ENCODE measurements at regions not wholly inside any gene's neighbourhood (a gene's known extent, or its start where the extent isn't known, plus 50 kb on each side); places are given as distances from the start of the nearest gene placed in this dataset.

DNA sequence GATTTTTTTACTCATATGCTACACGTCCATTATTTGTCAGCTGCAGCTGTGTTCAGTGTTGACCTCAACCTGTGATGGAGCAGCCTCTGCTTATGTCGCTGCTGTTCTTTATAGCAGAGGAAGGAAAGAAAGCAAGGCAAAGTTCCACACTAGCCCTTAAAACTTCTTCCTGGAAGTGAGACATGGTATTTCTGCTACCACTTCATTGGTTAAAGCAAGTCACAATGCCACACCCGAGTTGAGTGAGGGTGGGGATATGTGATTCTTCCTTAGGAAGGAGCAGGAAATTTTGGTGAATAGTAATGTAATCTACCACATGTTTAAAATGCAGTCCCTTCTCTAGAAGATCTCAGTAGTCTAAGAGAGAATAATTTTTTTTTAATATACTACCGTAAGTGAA lies 224.8 kb upstream of the DMRT1 start:
- Histone ChIP-seq H3K18ac (ENCODE audit: extremely low read depth, low read length) (no peak overlapping the region), H3K4me3 (ENCODE audit: extremely low read depth in 1 of 4, insufficient read depth in 2 of 4, low read depth in 3 of 4, low read length in 4 of 4) (no peak overlapping the region), H4K5ac (ENCODE audit: insufficient read length, low read depth, low read length) (no peak overlapping the region), H4K8ac (ENCODE audit: extremely low read depth, insufficient read depth, low read length) (no peak overlapping the region), H2BK20ac (ENCODE audit: low read length) (no peak overlapping the region), H2BK12ac (ENCODE audit: low read depth, low read length) (no peak overlapping the region), H3K27me3 (replicated peaks in 1 of 4; ENCODE audit: control insufficient read depth in 3 of 4, extremely low read depth in 1 of 4, insufficient read depth in 3 of 4, low read length in 3 of 4) (no peaks in the 10 kb centered on the region), H2AK5ac (ENCODE audit: low read depth, low read length) (no peak overlapping the region), H3K23me2 (ENCODE audit: low read depth, low read length) (no peaks in the 10 kb centered on the region), H3K79me1 (ENCODE audit: low read depth, low read length) (no peaks in the 10 kb centered on the region), H3K23ac (ENCODE audit: insufficient read length) (no peak overlapping the region), H2BK15ac (ENCODE audit: low read length) (no peak overlapping the region), H2AFZ (ENCODE audit: low read length) (no peak overlapping the region), H3K27ac (ENCODE audit: low read depth, low read length) (no peak overlapping the region), H2BK120ac (replicated peaks; ENCODE audit: low read depth, low read length) (no peak overlapping the region), H2BK5ac (ENCODE audit: low read depth, low read length) (no peak overlapping the region), H3K9ac (replicated peaks in 1 of 4; ENCODE audit: extremely low read depth in 1 of 4, low read depth in 3 of 4, low read length in 3 of 4) (no peak overlapping the region), H3K79me2 (ENCODE audit: control insufficient read depth in 1 of 2, insufficient read depth in 2 of 2, low read length in 2 of 2) (peaks cover 0 to 2% of the 10 kb centered on the region in 2 experiments; a peak in 1 of 4 replicates), H3K14ac (ENCODE audit: insufficient read length) (no peak overlapping the region), H3K4ac (replicated peaks; ENCODE audit: insufficient read length, low read depth, low read length) (no peak overlapping the region), H3K4me2 (ENCODE audit: insufficient read depth in 1 of 2, low read depth in 2 of 2, low read length in 2 of 2) (no peak overlapping the region), H3K36me3 (ENCODE audit: control insufficient read depth in 2 of 4, insufficient read depth in 4 of 4, low read length in 3 of 4) (no peaks in the 10 kb centered on the region), H3K56ac (replicated peaks; ENCODE audit: insufficient read length, low read depth, low read length) (no peak overlapping the region), H4K20me1 (replicated peaks in 1 of 2; ENCODE audit: control insufficient read depth in 1 of 2, insufficient read depth in 2 of 2, low read length in 2 of 2) (no peaks in the 10 kb centered on the region), H3K9me3 (ENCODE audit: insufficient read depth in 2 of 2, low read depth in 1 of 2, low read length in 1 of 2) (no peaks in the 10 kb centered on the region), H4K91ac (replicated peaks; ENCODE audit: insufficient read length, low read length) (no peak overlapping the region), H3K4me1 (replicated peaks in 1 of 4; ENCODE audit: control insufficient read depth in 3 of 4, insufficient read depth in 4 of 4, low read length in 3 of 4) (peaks cover 0 to 5% (median 1%) of the 10 kb centered on the region in 4 experiments; a peak in 1 of 7 replicates)
- ChIA-PET POLR2A (ENCODE audit: partially characterized antibody) (no interaction called here), CTCF (ENCODE audit: partially characterized antibody) (interaction anchor here (0.7 to 15.0 kb wide), 4 partner anchors 76 to 257 kb away, joined by 3 to 195 read pairs (median 4); no protein-coding TSS in a partner anchor)
- DNase-seq (ENCODE audit: low read depth in 1 of 2, low spot score in 2 of 2) = no peak
- WGBS, 2 experiments (ENCODE audit: extremely low coverage in 1 of 2, insufficient coverage in 1 of 2, insufficient read length in 1 of 2, insufficient replicate concordance in 2 of 2, low coverage in 1 of 2, low lambda C conversion rate in 2 of 2, missing lambda C conversion rate in 1 of 2) = 91% methylated on average over 4 of the region's 4 CpGs; no CpG with 5 or more reads in 1 of the 2 experiments
- FAIRE-seq = no peak
- TF ChIP-seq EP300 (IDR thresholded peaks at IDR 0.05; ENCODE audit: borderline replicate concordance in 1 of 2, low read depth in 2 of 2, low read length in 2 of 2) (no peak), BACH1 (IDR thresholded peaks at IDR 0.05; ENCODE audit: low read length) (no peak), JUN (IDR thresholded peaks at IDR 0.05; ENCODE audit: low read depth, low read length) (no peak), EGR1 (IDR thresholded peaks at IDR 0.05; ENCODE audit: borderline replicate concordance, low read depth, low read length) (no peak), TEAD4 (IDR thresholded peaks at IDR 0.05; ENCODE audit: low read depth, low read length) (no peak), POU5F1 (IDR thresholded peaks at IDR 0.05; ENCODE audit: low read depth, low read length) (no peak), KDM1A (IDR thresholded peaks at IDR 0.05; ENCODE audit: borderline replicate concordance, low read length) (no peak), HDAC2 (IDR thresholded peaks at IDR 0.05; ENCODE audit: borderline replicate concordance in 1 of 2, low read depth in 2 of 2, low read length in 2 of 2) (no peak), SP2 (IDR thresholded peaks at IDR 0.05; ENCODE audit: low read length) (no peak), KDM5A (IDR thresholded peaks at IDR 0.05; ENCODE audit: low read length) (no peak), JUND (IDR thresholded peaks at IDR 0.05; ENCODE audit: low read length) (no peak), YY1 (IDR thresholded peaks at IDR 0.05; ENCODE audit: low read depth, low read length) (no peak), POLR2A (IDR thresholded peaks at IDR 0.05; ENCODE audit: control extremely low read depth in 1 of 2, low read depth in 2 of 2, low read length in 2 of 2) (no peak), SRF (IDR thresholded peaks at IDR 0.05; ENCODE audit: low read depth, low read length) (no peak), PHF8 (conservative IDR thresholded peaks at IDR 0.05; ENCODE audit: low read depth, low read length) (no peak)

Measured in H1 (cell line).